ENCODE measurements at regions not wholly inside any gene's neighbourhood (a gene's known extent, or its start where the extent isn't known, plus 50 kb on each side); places are given as distances from the start of the nearest gene placed in this dataset.

GRCh38 chr3:190790185-190790584 lies 72.3 kb downstream of the GMNC start:
- intact Hi-C loops (cut with DNase I), result no loop called here
- H3K9me3 ChIP-seq, result no peaks in the 10 kb centered on the region
- no peak overlapping the region for H3K4me3 ChIP-seq
- no peaks in the 10 kb centered on the region for H3K27me3 ChIP-seq
- no peaks in the 10 kb centered on the region for H3K36me3 ChIP-seq
- TF ChIP-seq POLR2AphosphoS5 (IDR thresholded peaks at IDR 0.05; ENCODE audit: insufficient read depth in 1 of 2, low read depth in 1 of 2), result no peak
- TF ChIP-seq CTCF (IDR thresholded peaks at IDR 0.05), result no peak
- TF ChIP-seq POLR2A (IDR thresholded peaks at IDR 0.05), result no peak
- no peaks in the 10 kb centered on the region for H3K4me1 ChIP-seq
- H3K27ac ChIP-seq, result no peak overlapping the region
- DNase-seq (ENCODE audit: extremely low spot score in 2 of 2), result no peak

GRCh38 chr3:190786898-190787297 lies 75.6 kb downstream of the GMNC start:
- intact Hi-C loops (cut with DNase I), result no loop called here

GRCh38 chr3:190785047-190785446 lies 77.4 kb downstream of the GMNC start:
- intact Hi-C loops (cut with DNase I), result no loop called here
- H3K9me3 ChIP-seq, result no peaks in the 10 kb centered on the region
- no peak overlapping the region for H3K4me3 ChIP-seq
- no peaks in the 10 kb centered on the region for H3K36me3 ChIP-seq
- DNase-seq (ENCODE audit: extremely low spot score in 2 of 2), result no peak
- no peak for TF ChIP-seq POLR2A (IDR thresholded peaks at IDR 0.05)
- no peak for TF ChIP-seq POLR2AphosphoS5 (IDR thresholded peaks at IDR 0.05; ENCODE audit: insufficient read depth in 1 of 2, low read depth in 1 of 2)
- no peak for TF ChIP-seq CTCF (IDR thresholded peaks at IDR 0.05)
- H3K27ac ChIP-seq, result no peak overlapping the region
- no peaks in the 10 kb centered on the region for H3K27me3 ChIP-seq
- no peaks in the 10 kb centered on the region for H3K4me1 ChIP-seq

More at GRCh38 chr3:190786898-190787297, 75.6 kb downstream of the GMNC start:
- Histone ChIP-seq H3K36me3 (no peaks in the 10 kb centered on the region), H3K4me1 (no peaks in the 10 kb centered on the region), H3K27me3 (no peaks in the 10 kb centered on the region), H3K4me3 (no peak overlapping the region), H3K27ac (no peak overlapping the region), H3K9me3 (no peaks in the 10 kb centered on the region)
- no peak for DNase-seq (ENCODE audit: extremely low spot score in 2 of 2)
- TF ChIP-seq POLR2A (IDR thresholded peaks at IDR 0.05), result no peak
- no peak for TF ChIP-seq POLR2AphosphoS5 (IDR thresholded peaks at IDR 0.05; ENCODE audit: insufficient read depth in 1 of 2, low read depth in 1 of 2)
- TF ChIP-seq CTCF (IDR thresholded peaks at IDR 0.05), result no peak

- DNase-seq (ENCODE audit: extremely low spot score in 2 of 2), result no peak
- Histone ChIP-seq H3K27ac (no peak overlapping the region), H3K4me1 (no peaks in the 10 kb centered on the region), H3K4me3 (no peak overlapping the region), H3K27me3 (no peaks in the 10 kb centered on the region), H3K36me3 (no peaks in the 10 kb centered on the region), H3K9me3 (no peaks in the 10 kb centered on the region)
- intact Hi-C loops (cut with DNase I), result no loop called here
- TF ChIP-seq POLR2AphosphoS5 (IDR thresholded peaks at IDR 0.05; ENCODE audit: insufficient read depth in 1 of 2, low read depth in 1 of 2) (no peak), CTCF (IDR thresholded peaks at IDR 0.05) (no peak), POLR2A (IDR thresholded peaks at IDR 0.05) (no peak)
Observed at GRCh38 chr3:190780524-190780923, 82.0 kb downstream of the GMNC start.

GRCh38 chr3:190774633-190775032 lies 87.9 kb downstream of the GMNC start:
- no peaks in the 10 kb centered on the region for H3K9me3 ChIP-seq
- DNase-seq (ENCODE audit: extremely low spot score in 2 of 2), result no peak
- no peaks in the 10 kb centered on the region for H3K27me3 ChIP-seq
- H3K4me3 ChIP-seq, result no peak overlapping the region
- intact Hi-C loops (cut with DNase I), result no loop called here
- H3K27ac ChIP-seq, result no peak overlapping the region
- H3K36me3 ChIP-seq, result no peaks in the 10 kb centered on the region
- TF ChIP-seq CTCF (IDR thresholded peaks at IDR 0.05) (no peak), POLR2AphosphoS5 (IDR thresholded peaks at IDR 0.05; ENCODE audit: insufficient read depth in 1 of 2, low read depth in 1 of 2) (no peak), POLR2A (IDR thresholded peaks at IDR 0.05) (no peak)
- no peaks in the 10 kb centered on the region for H3K4me1 ChIP-seq
